OCI-LY3 (cell line): ENCODE measurements at regions not wholly inside any gene's neighbourhood (a gene's known extent, or its start where the extent isn't known, plus 50 kb on each side); places are given as distances from the start of the nearest gene placed in this dataset.
"Not testable (repeated sequence)": the region's sequence is repeated elsewhere in the genome, so short reads cannot be mapped to it uniquely, and the experiment has no call there.

Experiments used
- H2AFZ ChIP-seq: fragments of 200-600, 300-600 bp; shearing (Covaris generic); 2 replicates; pipeline ENCODE4 v1.6.0; 2014; ENCODE audit warnings: antibody characterized with exemption, low read depth, low read length
- H3K27ac ChIP-seq: fragments of 200-600, 300-600 bp; sonication (generic); 2 replicates; pipeline ENCODE4 v1.5.1; 2014; ENCODE audit warnings: mild to moderate bottlenecking, low read length, moderate library complexity, mixed read lengths
- H3K27me3 ChIP-seq: fragments of 200-600, 300-600 bp; sonication (generic); 2 replicates; pipeline ENCODE4 v1.6.1; 2014; ENCODE audit warnings: low read depth, low read length, mixed read lengths
- H3K36me3 ChIP-seq: fragments of 200-600, 300-600 bp; sonication (generic); replicated peaks from 2 replicates; pipeline ENCODE3; 2014; ENCODE audit warnings: low read depth, low read length, mixed read lengths
- H3K4me1 ChIP-seq: fragments of 300-600, 200-600 bp; sonication (generic); 2 replicates; pipeline ENCODE4 v1.6.1; 2014; ENCODE audit warnings: low read length, mixed read lengths
- H3K4me2 ChIP-seq: fragments of 200-600, 300-600 bp; sonication (generic); 2 replicates; pipeline ENCODE4 v1.6.1; 2014; ENCODE audit warnings: low read length, mixed read lengths
- H3K4me3 ChIP-seq: fragments of 300-600, 200-600 bp; sonication (generic); 2 replicates; pipeline ENCODE4 v1.5.1; 2014; ENCODE audit warnings: antibody characterized with exemption, mild to moderate bottlenecking, low read length, moderate library complexity
- H3K79me2 ChIP-seq: fragments of 300-600, 200-600 bp; shearing (Covaris generic); 2 replicates; pipeline ENCODE4 v1.6.1; 2014; ENCODE audit warnings: mild to moderate bottlenecking, low read length, mixed read lengths
- H3K9ac ChIP-seq: fragments of 300-600, 200-600 bp; shearing (Covaris generic); 2 replicates; pipeline ENCODE4 v1.6.0; 2014; ENCODE audit warnings: mild to moderate bottlenecking, low read length, moderate library complexity
- H3K9me3 ChIP-seq: fragments of 200-600, 300-600 bp; shearing (Covaris generic); 2 replicates; pipeline ENCODE4 v1.6.1; 2014; ENCODE audit warnings: low read length, mixed read lengths; ENCODE audit not compliant: insufficient read depth
- H4K20me1 ChIP-seq: fragments of 200-600, 300-600 bp; sonication (generic); 2 replicates; pipeline ENCODE4 v1.6.1; 2016; ENCODE audit warnings: low read length, mixed read lengths; ENCODE audit not compliant: insufficient read depth
- CTCF ChIP-seq: fragments of 200-600, 300-600 bp; sonication (generic); IDR thresholded peaks from 2 replicates; pipeline ENCODE4 v1.5.1; 2014; ENCODE audit warnings: antibody characterized with exemption, low read length, low read depth
- EZH2phosphoT487 ChIP-seq: fragments of 200-600 bp; shearing (Covaris generic); IDR thresholded peaks from 2 replicates; pipeline ENCODE4 v1.6.1; 2018; ENCODE audit warnings: antibody characterized with exemption, mixed run types, low read depth

- H3K27ac ChIP-seq: no peak overlapping the region
- no peaks in the 10 kb centered on the region for H3K27me3 ChIP-seq
- no peak overlapping the region for H2AFZ ChIP-seq
- H3K9ac ChIP-seq: no peak overlapping the region
- H3K79me2 ChIP-seq: no peaks in the 10 kb centered on the region
- H4K20me1 ChIP-seq: no peaks in the 10 kb centered on the region
- H3K4me3 ChIP-seq: no peak overlapping the region
- H3K36me3 ChIP-seq: no peaks in the 10 kb centered on the region
- no peak for TF ChIP-seq CTCF
- TF ChIP-seq EZH2phosphoT487: no peak
- no peak overlapping the region for H3K4me2 ChIP-seq
- no peaks in the 10 kb centered on the region for H3K4me1 ChIP-seq
- no peaks in the 10 kb centered on the region for H3K9me3 ChIP-seq
These were observed 324.9 kb upstream of the SGCG start for GRCh38 chr13:22855926-22856325.

GRCh38 chr13:22858980-22859379, 321.8 kb upstream of the SGCG start:
- H3K27ac ChIP-seq, H3K4me3 ChIP-seq, H3K4me1 ChIP-seq, H4K20me1 ChIP-seq, H3K79me2 ChIP-seq, H3K4me2 ChIP-seq, H2AFZ ChIP-seq, H3K36me3 ChIP-seq, H3K9ac ChIP-seq, H3K9me3 ChIP-seq, H3K27me3 ChIP-seq: not testable (repeated sequence)

- not testable (repeated sequence) for H3K79me2 ChIP-seq, H3K9ac ChIP-seq, H3K4me3 ChIP-seq, H3K4me1 ChIP-seq, H2AFZ ChIP-seq, H3K27ac ChIP-seq, H3K9me3 ChIP-seq, H3K27me3 ChIP-seq, H3K36me3 ChIP-seq, H3K4me2 ChIP-seq, H4K20me1 ChIP-seq
These were observed 321.4 kb upstream of the SGCG start for GRCh38 chr13:22859411-22859810.

- H2AFZ ChIP-seq: no peak overlapping the region
- H3K27me3 ChIP-seq: no peaks in the 10 kb centered on the region
- H3K79me2 ChIP-seq: no peaks in the 10 kb centered on the region
- no peaks in the 10 kb centered on the region for H3K36me3 ChIP-seq
- H3K9ac ChIP-seq: no peak overlapping the region
- H3K4me1 ChIP-seq: peaks cover 6% of the 10 kb centered on the region
- no peak overlapping the region for H3K27ac ChIP-seq
- H3K4me2 ChIP-seq: no peak overlapping the region
- H3K9me3 ChIP-seq: no peaks in the 10 kb centered on the region
- H3K4me3 ChIP-seq: no peak overlapping the region
- H4K20me1 ChIP-seq: no peaks in the 10 kb centered on the region
- TF ChIP-seq CTCF: no peak
- TF ChIP-seq EZH2phosphoT487: no peak
These were observed 318.8 kb upstream of the SGCG start for GRCh38 chr13:22861958-22862466.

- Histone ChIP-seq H2AFZ (no peak overlapping the region), H3K4me2 (no peak overlapping the region), H3K4me3 (no peak overlapping the region), H3K27ac (no peak overlapping the region), H3K9ac (no peak overlapping the region), H3K4me1 (peaks cover 6% of the 10 kb centered on the region), H3K36me3 (no peaks in the 10 kb centered on the region), H3K27me3 (no peaks in the 10 kb centered on the region), H3K9me3 (no peaks in the 10 kb centered on the region), H4K20me1 (no peaks in the 10 kb centered on the region), H3K79me2 (no peaks in the 10 kb centered on the region)
- TF ChIP-seq CTCF (no peak), EZH2phosphoT487 (no peak)
These were observed 318.3 kb upstream of the SGCG start for GRCh38 chr13:22862478-22862877.
